ENCODE measurements at regions not wholly inside any gene's neighbourhood (a gene's known extent, or its start where the extent isn't known, plus 50 kb on each side); places are given as distances from the start of the nearest gene placed in this dataset.

- DNase-seq (ENCODE audit: low read depth in 2 of 3, low spot score in 2 of 3), result no peak
Measured at GRCh38 chr6:138577151-138577915, 78.0 kb upstream of the NHSL1 start.

- no peak for DNase-seq (ENCODE audit: low read depth in 2 of 3, low spot score in 2 of 3)
Measured at GRCh38 chr6:138580040-138580439, 80.7 kb upstream of the NHSL1 start.

GRCh38 chr6:138580801-138581200 is 81.5 kb upstream of the NHSL1 start:
- DNase-seq (ENCODE audit: low read depth in 2 of 3, low spot score in 2 of 3), result no peak

- no peak for DNase-seq (ENCODE audit: low read depth in 2 of 3, low spot score in 2 of 3)
Measured at GRCh38 chr6:138582573-138582972, 83.3 kb upstream of the NHSL1 start.

GRCh38 chr6:138586638-138587037 is 87.3 kb upstream of the NHSL1 start:
- DNase-seq (ENCODE audit: low read depth in 2 of 3, low spot score in 2 of 3), result no peak

- peak; percentile 25 to 83 (median 64) for DNase-seq (ENCODE audit: low read depth in 2 of 3, low spot score in 2 of 3)
Measured at GRCh38 chr6:138588805-138589434, 89.6 kb upstream of the NHSL1 start.

GRCh38 chr6:138590796-138591709 is 91.8 kb upstream of the NHSL1 start:
- DNase-seq (ENCODE audit: low read depth in 2 of 3, low spot score in 2 of 3), result peak; percentile 13 to 60 (median 29)

GRCh38 chr6:138592749-138593123 is 93.4 kb upstream of the NHSL1 start:
- DNase-seq (ENCODE audit: low read depth in 2 of 3, low spot score in 2 of 3), result peak in 2 of 3 donors; percentile 73 to 90

GRCh38 chr6:138593124-138593877 is 94.0 kb upstream of the NHSL1 start:
- peak; percentile 11 to 90 (median 88) for DNase-seq (ENCODE audit: low read depth in 2 of 3, low spot score in 2 of 3)

GRCh38 chr6:138593909-138594757 is 94.8 kb upstream of the NHSL1 start:
- no peak for DNase-seq (ENCODE audit: low read depth in 2 of 3, low spot score in 2 of 3)

- peak in 1 of 3 donors; percentile 14 for DNase-seq (ENCODE audit: low read depth in 2 of 3, low spot score in 2 of 3)
Measured at GRCh38 chr6:138594758-138595140, 95.5 kb upstream of the NHSL1 start.

- no peak for DNase-seq (ENCODE audit: low read depth in 2 of 3, low spot score in 2 of 3)
Measured at GRCh38 chr6:138596126-138596525, 96.8 kb upstream of the NHSL1 start.

GRCh38 chr6:138596591-138596990 is 97.3 kb upstream of the NHSL1 start:
- no peak for DNase-seq (ENCODE audit: low read depth in 2 of 3, low spot score in 2 of 3)

GRCh38 chr6:138597336-138597735 is 98.0 kb upstream of the NHSL1 start:
- no peak for DNase-seq (ENCODE audit: low read depth in 2 of 3, low spot score in 2 of 3)

GRCh38 chr6:138598562-138599173 is 99.4 kb upstream of the NHSL1 start:
- DNase-seq (ENCODE audit: low read depth in 2 of 3, low spot score in 2 of 3), result no peak

GRCh38 chr6:138600261-138600660 is 101.0 kb upstream of the NHSL1 start:
- no peak for DNase-seq (ENCODE audit: low read depth in 2 of 3, low spot score in 2 of 3)

- DNase-seq (ENCODE audit: low read depth in 2 of 3, low spot score in 2 of 3), result no peak
Measured at GRCh38 chr6:138600726-138601125, 101.4 kb upstream of the NHSL1 start.

- DNase-seq (ENCODE audit: low read depth in 2 of 3, low spot score in 2 of 3), result no peak
Measured at GRCh38 chr6:138601128-138601527, 101.8 kb upstream of the NHSL1 start.

- DNase-seq (ENCODE audit: low read depth in 2 of 3, low spot score in 2 of 3), result no peak
Measured at GRCh38 chr6:138605958-138606357, 106.7 kb upstream of the NHSL1 start.
